Embryonic facial prominence (tissue), 1 donor: ENCODE measurements at regions not wholly inside any gene's neighbourhood (a gene's known extent, or its start where the extent isn't known, plus 50 kb on each side); places are given as distances from the start of the nearest gene placed in this dataset.
"Not testable (repeated sequence)": the region's sequence is repeated elsewhere in the genome, so short reads cannot be mapped to it uniquely, and the experiment has no call there.

Source experiments
- DNase-seq: peaks from one replicate; pipeline ENCODE4 v3.0.0-alpha.2; 2016; ENCODE audit errors: extremely low spot score

GRCh38 chr1:189623336-189623735 lies 854.3 kb downstream of the BRINP3 start:
- DNase-seq: no peak

- DNase-seq: no peak
These were observed 850.2 kb downstream of the BRINP3 start for GRCh38 chr1:189627427-189627826.

- no peak for DNase-seq
These were observed 848.8 kb downstream of the BRINP3 start for GRCh38 chr1:189628857-189629256.

DNA sequence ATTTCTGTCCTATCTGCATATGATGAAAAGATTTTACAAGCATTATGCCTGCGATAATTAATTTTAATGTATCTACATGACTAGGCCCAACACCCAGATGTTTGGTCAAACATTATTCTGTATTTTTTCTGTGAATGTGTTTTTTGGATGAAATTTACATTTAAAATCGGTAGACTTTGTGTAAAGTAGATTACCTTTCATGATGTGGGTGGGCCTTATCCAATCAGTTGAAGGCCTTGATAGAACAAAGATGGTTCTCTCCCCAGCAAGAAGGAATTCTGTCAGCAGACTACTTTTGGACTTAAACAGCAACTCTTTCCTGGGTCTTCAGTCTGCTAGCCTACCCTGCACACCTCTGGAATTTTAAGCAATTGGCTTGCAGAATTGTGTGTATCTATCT lies 844.0 kb downstream of the BRINP3 start:
- no peak for DNase-seq

- no peak for DNase-seq
These were observed 840.6 kb downstream of the BRINP3 start for GRCh38 chr1:189637041-189637440.

DNA sequence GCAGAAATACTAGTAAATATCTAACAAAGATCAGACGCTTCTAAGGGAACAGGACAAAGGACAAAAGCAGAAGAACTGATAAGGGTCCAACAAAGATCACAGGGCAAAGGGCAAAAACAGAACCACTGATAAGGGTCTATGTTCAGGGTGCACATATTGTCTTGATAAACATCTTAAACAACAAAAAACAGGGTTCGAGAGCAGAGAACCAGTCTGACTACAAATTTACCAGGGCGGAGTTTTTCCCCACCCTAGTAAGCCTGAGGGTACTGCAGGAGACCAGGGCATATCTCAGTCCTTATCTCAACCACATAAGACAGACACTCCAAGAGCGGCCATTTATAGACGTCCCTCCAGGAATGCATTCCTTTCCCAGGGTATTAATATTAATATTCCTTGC lies 833.5 kb downstream of the BRINP3 start:
- not testable (repeated sequence) for DNase-seq

DNA sequence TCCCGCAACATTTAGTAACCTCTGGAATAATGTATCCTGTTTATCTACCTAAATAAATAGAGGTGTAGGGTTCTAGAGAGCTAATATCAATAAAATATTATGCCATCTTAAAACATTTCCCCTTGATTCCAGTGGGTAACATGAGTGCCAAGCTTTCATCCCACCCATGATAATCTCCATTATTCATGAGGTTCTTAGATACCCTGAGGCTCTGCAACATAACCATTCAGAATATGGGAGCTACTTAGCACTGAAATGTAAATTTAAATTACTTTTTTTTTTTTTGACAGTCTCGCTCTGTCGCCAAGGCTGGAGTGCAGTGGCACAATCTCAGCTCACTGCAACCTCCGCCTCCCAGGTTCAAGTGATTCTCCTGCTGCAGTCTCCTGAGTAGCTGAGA lies 832.7 kb downstream of the BRINP3 start:
- DNase-seq: no peak

DNA sequence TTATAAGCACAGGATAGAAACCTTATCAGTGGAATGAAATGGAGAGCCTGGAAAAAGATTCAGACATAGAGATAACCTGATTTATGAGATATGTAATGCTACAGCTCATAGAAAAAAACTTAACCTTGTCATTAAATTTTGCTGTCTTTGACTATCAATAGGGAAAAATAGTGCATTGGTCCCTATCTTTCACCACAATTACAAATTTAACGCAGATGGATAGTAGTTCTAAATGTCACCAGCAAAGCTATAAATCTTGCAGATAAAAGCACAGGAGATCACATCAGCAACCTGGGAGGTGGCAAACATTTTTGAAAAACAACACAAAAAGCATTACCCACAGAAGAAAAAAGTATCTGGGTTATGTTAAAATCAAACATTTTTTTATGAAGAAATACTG lies 831.6 kb downstream of the BRINP3 start:
- DNase-seq: no peak

DNA sequence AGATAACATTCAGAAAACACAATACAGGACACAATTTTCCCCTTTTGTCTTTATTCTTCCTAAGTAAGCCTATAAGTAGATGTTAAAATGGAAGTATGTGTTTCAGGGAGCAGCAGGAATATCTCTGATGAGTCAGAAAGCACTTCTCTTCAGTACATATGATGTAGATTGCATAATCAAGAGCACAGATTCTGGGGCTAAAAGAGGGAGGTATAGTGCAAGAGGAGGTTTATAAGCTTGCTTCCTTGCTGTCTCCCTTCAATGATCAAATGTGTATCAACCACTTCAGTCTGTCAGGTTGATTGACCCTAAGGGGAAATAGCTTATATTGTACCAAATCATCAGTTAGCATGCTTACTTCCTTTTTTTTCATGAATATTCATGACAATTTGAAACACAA lies 822.8 kb downstream of the BRINP3 start:
- no peak for DNase-seq

DNA sequence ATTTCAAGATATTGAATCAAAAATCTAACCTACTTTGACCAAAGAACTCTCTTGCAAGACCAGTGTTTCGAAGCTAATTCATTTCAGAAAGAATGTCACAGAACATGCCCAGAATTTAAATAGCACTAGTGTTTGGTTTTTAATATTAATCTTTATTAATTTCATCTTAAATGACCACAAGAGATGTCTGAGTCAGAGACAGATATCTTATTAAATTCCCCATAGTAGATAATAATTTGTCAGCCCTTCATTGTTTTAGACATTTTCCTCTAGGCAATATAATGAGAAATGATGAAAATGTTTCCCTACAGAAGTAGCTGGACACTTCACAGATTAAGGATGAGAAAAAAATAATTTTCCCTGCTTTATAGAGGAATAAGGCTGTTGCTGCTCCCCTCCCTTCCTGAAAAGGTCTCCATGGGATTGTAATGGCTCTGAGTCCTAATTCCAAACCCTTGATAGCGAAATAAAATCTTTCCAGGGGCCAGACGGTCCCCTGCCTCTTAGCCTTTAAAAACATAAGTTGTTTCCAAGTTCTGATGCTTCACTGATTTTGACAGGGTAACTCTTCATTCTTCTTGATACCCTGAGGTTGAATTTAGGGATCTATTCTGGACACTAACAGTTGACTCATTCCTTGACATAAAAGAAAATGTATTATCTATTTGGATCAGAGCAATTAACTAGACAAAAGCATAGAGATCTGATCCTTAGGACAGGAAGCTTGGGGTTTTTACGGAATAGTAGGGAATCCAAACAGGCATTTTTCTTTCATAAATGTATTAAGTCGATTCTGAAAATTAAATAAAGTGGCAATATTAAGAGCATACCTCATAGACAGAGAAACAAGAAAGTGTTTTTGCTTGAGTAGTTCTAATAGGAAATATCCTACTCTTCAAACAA lies 820.8 kb downstream of the BRINP3 start:
- DNase-seq: no peak

DNA sequence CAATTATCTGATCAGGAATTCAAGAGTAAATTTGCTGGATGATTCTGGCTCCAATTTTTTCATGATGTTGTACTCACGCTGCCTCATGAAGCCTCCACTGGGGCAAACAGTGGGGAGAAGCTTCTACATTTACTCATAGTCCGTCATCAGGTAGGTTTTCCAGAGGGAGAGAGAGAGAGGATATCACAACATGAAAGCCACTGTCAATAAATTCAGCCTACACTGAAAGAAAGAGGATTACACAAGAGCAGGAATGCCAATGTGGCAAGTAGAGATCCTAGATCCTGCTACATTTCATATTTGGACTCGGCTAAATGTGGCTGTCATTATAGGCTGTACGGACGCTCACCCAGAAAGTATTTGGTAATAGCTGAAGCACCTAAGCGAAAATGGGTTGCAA lies 819.9 kb downstream of the BRINP3 start:
- no peak for DNase-seq

DNA sequence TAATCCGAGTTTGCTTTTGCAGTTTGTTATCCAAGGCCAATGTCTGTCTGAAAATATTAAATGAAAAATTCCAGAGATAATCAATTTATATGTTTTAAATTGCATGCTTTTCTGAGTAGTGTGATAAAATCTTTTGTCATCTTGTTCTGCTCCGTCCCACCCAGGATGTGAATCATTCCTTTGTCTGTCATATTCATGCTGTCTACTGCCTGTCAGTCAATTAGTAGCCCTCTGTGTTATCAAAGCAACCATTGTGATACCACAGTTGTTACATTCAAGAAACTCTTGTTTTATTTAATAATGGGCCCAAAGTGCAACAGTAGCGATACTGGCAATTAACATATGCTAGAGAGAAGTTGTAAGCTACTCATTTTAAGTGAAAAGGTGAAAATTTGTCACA lies 819.3 kb downstream of the BRINP3 start:
- no peak for DNase-seq

- no peak for DNase-seq
These were observed 817.9 kb downstream of the BRINP3 start for GRCh38 chr1:189659731-189660130.

GRCh38 chr1:189662190-189662589 lies 815.5 kb downstream of the BRINP3 start:
- DNase-seq: no peak

- no peak for DNase-seq
These were observed 807.8 kb downstream of the BRINP3 start for GRCh38 chr1:189669846-189670245.

- no peak for DNase-seq
These were observed 804.4 kb downstream of the BRINP3 start for GRCh38 chr1:189673217-189673616.

DNA sequence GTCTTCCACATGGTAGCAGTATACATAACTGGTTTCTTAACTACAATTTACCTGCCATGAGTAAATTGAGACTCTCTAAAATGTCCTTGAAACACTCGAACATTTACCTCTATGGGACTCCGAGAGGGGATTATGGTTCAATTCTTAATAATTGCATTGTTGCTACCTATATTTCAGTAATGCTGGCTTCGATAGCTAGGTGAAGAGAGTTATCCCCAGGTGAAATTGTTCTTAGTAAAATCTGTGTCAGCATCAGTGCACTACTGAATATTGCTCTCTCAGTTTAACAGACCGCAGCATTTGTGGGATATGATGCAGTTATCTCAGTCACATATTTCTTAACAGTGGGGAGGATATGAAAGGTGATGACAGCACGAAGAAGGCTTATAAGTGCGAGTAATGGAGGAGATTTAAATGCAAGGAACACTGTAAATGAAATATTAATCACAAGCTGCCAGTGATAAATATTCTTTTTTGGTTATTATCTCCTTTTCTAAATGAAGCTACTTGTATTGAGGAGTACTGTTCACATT lies 801.9 kb downstream of the BRINP3 start:
- DNase-seq: no peak

DNA sequence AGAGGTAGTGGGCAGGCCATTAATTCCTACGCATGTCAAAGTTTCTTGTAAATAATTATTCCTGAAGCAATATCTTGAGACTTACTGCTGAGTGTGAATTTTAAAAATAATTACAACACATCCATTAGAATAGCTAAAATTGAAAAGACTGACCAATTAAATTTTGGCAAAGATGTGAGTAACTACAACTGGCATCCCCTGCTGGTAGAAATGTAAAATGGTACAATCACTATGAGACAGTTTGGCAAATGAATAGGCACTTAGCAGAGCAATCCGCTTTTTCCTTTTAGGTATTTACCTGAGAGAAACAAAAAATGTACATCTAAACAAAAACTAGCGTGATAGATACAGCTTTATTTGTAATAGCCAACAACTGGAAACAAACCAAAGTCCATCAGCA lies 798.9 kb downstream of the BRINP3 start:
- DNase-seq: no peak

- DNase-seq: no peak
These were observed 796.3 kb downstream of the BRINP3 start for GRCh38 chr1:189681252-189681919.

DNA sequence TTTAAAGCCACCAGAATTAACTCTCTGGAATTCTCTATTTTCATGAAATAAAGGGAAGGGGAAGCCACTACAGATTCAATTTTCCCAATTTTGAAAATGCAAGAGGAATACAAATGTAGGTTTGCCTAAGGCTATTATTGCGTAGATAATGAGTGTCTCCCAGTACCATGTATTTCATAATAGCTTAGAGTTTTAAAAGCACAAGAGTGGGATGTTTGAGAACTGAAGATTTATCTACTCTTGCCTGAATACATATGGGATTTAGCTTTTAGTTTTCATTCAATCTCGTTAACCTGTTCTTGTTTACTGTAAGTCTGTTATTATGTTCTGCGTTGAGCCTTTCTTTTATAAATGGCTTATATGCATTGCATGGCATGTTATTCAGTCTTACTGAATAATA lies 795.1 kb downstream of the BRINP3 start:
- no peak for DNase-seq

GRCh38 chr1:189686288-189686687 lies 791.4 kb downstream of the BRINP3 start:
- no peak for DNase-seq

DNA sequence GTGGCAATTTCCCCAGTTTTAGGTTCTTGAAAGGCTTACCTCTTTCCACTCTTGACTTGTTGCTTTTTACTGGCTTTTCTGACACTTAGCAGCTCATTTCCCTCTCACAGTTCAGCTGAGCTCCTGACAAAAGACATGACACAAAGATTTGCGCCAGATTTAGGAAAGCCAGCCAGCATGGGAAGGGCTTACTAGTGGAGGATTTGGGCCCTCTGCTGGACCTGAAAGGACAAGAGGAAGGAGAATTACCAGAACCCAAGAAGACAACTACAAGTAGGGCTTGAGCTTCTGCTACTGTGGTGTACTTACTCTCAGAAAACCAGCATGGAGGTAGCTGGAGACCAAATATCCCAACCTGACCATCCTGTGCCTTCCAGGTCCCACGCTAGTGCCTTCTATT lies 784.5 kb downstream of the BRINP3 start:
- no peak for DNase-seq

GRCh38 chr1:189696297-189696696 lies 781.4 kb downstream of the BRINP3 start:
- no peak for DNase-seq
